Inferior parietal cortex (tissue), 1 donor: ENCODE measurements at regions not wholly inside any gene's neighbourhood (a gene's known extent, or its start where the extent isn't known, plus 50 kb on each side); places are given as distances from the start of the nearest gene placed in this dataset.
"Not testable (repeated sequence)": the region's sequence is repeated elsewhere in the genome, so short reads cannot be mapped to it uniquely, and the experiment has no call there.

Experiments used
- DNase-seq: peaks from one replicate; pipeline ENCODE4 v3.0.0-alpha.2; 2016; ENCODE audit errors: extremely low spot score

DNA sequence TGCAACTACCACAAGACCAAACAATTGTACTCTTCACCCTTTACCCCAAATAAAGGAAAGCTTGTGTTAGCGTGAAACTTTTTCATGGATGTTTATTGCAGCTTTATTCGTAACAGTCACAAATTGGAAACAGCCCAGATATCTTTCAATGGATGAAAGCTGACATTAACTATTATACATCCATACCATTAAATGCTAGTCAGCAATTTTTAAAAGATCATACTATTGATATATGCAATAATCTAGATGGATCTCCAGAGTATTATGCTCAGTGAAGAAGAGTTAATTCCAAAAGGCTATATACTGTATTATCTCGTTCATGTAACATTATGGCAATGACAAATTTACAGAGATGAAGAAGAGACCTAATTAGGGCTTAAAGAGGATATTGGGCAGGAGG is 1491.2 kb upstream of the CDH8 start:
- no peak for DNase-seq

DNA sequence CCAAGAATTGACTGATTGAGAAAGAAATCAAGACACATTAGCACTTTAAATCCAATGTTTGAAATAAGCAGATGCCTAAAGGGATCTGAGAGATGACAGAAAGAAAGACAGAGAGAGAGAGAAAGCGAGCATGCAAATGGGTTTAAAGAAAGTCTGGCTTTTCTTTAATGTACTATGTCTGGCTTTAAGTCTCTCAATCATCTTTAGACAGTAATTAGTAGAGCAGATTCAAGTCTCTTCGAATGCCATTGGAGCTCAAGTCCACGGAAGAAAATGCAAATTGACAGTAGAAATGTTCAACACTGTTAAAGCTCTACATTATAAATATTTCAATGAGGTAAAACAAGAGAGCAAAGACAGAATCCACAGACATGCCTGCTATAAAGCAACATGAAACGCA is 1480.2 kb upstream of the CDH8 start:
- no peak for DNase-seq

DNA sequence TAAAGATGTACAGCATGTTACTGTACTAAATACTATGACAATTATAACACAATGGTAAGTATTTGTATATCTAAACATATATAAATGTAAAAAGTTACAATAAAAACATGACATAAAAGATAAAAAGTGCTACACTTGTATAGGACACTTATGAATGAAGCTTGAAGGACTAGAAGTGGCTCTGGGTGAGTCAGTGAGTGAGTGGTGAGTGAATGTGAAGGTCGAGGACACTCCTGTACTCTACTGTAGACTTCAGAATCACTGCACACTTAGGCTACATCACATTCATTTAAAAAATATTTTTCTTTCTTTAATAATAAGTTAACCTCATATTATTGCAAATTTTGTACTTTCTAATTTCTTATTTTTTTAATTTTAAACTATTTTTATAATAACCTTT is 1476.7 kb upstream of the CDH8 start:
- no peak for DNase-seq

DNA sequence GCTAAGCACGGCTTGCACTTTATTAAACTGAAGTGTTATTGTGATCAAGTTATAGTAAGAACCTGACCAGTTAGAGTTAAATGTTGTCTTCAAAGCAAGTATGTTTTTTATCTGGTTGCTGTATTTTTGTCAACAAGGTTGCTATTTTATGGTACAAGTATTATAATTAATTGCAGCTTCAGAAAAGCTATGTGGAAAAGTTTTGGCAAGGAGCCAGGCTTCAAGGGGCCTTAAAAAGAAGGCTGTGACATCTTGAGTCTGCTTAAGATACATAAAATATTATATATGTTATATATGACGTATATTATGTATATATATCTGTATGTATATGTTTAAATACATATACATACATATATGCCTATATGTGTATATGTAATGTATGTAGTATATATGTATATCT is 1461.2 kb upstream of the CDH8 start:
- DNase-seq, result no peak

DNA sequence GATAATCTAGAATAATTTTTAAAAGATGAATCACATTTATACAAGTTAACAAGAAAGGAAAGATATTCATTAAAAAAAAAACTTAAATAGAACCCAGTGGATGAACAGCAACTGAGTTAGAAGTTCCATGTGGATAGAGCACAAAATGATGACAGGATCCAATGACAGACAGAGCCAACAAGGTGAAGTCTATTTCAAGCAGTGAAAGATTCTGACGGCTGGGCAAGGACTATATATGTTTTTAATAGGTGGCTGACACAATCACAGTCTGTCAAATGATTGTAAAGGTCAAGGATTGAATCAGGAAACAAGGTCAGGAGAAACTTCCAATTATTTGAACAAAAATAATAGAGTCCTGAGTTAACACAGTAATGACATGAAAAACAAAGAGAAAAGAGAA is 1460.0 kb upstream of the CDH8 start:
- no peak for DNase-seq

DNA sequence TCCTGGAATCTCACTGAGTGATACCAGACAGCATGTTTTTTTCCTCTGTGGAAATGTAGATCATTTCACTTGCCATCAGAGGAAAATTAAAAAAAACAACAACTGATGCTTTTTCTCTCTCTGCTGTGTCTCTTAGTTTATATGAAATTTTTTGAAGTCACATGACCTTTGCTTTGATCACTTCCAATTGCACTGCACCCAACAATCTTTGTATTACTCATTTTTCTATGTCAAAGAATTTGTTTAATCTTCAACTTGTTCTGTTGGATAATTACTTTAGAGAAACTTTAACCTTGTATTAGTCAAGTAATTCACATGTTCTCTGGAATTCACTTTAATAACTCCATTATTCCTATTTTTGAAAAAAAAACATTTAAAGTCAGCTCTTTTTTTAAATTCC is 1452.7 kb upstream of the CDH8 start:
- DNase-seq, result no peak

DNA sequence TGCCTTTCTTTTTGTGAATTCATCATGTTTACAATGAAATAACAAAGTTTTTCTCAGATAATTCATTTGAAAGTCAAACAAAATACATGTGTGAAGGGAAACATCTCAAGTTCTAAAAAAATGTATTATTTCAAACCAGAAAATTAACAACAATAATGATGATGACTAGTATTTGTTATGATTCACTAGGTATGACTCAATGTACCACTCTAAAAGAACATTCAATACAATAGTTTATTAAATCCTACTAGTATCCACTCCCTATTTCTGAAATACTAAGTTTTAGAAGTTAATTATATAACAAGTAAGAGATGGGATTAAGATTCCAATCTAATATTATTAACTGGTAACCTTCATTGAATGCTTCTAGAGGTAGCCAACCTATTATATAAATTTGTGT is 1444.8 kb upstream of the CDH8 start:
- no peak for DNase-seq

DNA sequence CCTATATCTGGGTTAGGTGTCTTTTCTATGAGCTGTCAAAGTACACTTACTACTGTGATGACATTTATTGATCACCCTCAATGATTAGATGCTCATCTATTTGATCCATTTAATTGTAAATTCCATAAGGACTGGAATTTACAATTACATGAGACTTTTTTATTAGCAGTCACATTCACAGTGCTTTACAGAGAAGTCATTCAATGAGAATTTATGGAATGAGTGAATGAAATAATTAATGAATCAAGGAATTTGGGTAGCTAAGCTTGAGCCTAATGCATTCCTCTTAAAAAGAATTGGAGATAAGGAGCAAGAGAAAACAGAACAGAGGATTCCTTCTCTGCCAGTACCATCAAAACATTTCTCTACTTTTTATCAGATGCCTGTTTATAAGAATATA is 1437.5 kb upstream of the CDH8 start:
- DNase-seq, result no peak

DNA sequence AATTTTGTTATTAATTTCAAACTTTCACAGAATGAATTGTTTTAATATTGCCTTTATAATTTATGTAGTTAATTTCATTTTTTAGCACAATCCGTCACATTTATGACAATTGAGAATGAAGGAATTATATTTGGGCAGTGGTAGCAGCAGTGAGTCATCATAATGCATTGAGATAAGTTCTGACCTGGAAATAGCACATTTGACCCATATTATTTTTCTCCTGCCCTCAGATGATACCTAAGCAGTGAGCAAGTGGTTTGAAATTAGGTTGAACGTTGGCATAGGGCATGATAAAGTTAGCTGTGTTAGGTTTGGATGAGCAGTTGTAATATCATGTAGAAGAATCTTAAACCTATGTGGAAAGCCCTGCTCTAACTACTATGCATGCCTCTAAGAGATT is 1431.3 kb upstream of the CDH8 start:
- DNase-seq, result no peak

DNA sequence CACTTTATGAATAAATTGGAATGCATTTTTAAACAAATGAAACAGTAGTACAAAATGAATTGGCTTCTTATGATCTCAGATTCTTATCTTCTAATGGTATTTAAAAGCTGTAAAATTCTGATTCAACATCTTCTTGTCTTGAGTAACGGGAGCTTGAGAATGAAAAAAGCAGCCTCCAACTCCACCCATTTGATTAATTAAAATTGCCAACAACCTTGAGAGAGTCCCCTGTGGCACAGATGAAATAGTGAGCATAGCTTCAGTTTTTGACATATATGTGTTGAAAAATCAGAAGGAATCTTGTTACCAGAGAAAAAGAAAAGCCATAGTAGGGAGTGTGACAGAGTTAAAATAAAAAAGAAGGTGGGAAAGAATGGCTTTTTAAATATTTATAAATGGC is 1426.1 kb upstream of the CDH8 start:
- no peak for DNase-seq

DNA sequence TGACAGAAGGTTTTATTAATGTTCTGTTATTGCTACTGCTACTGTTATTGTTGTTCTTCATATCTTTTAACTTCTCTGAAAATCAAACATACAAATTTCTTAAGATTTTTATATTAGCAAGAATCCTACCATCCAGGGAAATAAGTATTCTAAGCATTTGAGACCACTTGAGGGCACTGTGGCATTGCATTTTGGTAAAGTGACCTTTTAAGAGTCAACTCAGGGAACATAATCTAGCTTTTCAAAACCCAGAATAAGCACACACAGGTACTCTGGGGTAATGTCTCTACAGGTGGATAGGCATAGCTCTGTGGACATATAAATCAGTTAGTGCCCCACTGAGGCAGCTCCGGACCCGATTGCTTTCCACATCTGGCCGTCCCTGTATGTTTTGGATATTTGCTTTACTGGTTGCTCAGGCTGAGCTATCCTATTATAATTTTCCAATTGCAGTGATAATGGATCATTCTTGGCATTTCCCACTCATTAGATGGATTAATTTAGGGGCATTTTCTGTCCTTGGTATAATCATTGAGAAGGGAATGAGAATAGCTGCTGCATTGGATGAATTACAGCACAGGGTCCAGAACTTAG is 1425.1 kb upstream of the CDH8 start:
- peak; percentile 73 for DNase-seq

DNA sequence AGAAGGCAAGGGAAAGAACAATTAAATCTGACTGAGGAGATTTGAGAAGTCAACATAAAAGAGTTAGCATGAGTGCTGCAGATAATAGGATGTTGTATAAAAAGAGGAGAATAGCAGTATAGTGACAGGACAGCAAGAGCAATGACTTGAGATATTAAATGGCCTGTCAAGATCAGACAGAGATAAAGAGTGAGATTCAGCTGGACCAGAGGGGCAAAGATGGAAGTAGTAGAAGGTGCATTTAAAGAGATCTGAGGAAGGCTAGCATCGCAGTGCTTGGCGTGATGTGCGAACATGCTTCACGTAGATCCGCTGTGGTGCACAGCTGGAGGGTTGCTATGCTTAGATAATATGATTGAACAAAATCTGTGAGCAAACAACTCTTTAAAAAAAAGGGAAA is 1422.6 kb upstream of the CDH8 start:
- DNase-seq, result no peak

DNA sequence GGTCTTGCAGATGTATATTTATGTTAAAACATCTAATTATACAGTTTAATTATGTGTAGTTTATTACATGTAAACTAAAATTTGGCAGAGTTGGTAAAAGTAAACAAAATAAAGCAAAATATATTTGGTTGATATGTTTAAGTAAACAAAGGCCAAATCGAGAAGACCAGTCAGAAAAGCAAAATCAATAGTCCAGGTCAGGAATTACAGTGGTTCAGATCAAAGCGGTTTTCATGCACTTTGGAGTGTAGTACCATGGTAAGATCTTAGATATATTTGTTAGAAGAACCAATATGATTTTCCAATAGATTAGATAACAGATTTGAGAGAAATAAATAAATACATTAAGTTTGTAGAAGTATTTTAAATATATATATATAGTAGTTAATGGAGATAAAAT is 1421.6 kb upstream of the CDH8 start:
- DNase-seq, result no peak

DNA sequence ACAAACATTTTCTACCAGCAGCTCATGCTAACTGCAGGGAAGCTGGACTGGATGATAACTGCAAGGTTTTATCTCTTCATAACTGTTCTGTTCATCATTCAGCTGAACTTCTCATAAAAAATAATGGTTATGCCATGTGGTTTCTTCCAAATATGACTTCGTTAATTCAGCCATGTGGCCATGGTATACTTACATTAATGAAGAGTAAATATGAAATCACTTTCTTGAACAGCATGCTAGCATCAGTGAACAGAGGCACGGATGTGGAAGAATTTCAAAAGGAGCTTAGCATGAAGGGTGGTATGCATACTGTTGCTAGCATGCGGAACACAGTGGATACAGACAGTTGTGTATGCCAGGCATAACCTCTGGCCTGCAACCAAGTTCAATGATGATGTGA is 1417.0 kb upstream of the CDH8 start:
- DNase-seq, result no peak

DNA sequence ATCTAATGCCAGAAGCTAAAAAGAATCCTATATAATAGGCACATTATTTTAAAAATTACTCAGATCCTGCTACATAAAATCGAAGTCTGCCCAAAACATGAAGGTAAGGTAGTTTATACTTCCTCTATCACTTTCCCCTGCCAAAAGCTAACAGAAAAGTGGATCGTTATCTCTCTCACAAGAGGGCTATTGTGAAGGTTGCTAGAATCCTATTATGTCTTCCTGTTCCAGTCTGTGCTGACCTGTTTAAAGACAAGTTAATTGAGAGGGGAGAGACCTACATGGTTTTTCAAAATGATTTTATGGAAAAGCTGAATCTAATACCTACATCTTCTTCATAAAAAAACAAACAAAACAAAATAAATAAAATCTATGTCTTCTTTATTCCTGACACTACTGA is 1410.9 kb upstream of the CDH8 start:
- DNase-seq, result no peak

DNA sequence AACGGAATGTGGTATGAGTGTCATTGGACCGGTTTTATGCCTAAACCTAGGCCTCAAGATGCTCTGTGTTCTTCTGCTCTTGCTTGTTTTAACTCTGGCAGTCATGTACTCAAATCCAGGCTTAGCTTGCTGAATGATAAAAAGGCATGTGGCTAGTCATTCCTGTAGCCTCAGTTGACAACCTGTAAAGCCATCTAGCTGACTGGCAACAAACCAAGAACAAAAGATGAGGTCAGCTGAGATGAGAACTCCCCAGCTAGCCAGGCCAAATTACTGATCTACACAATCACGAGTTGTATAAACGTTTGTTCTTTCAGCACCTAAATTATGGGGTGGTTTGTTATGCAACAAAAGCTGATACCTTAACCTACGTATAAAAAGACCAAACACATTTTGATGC is 1406.0 kb upstream of the CDH8 start:
- DNase-seq, result no peak

DNA sequence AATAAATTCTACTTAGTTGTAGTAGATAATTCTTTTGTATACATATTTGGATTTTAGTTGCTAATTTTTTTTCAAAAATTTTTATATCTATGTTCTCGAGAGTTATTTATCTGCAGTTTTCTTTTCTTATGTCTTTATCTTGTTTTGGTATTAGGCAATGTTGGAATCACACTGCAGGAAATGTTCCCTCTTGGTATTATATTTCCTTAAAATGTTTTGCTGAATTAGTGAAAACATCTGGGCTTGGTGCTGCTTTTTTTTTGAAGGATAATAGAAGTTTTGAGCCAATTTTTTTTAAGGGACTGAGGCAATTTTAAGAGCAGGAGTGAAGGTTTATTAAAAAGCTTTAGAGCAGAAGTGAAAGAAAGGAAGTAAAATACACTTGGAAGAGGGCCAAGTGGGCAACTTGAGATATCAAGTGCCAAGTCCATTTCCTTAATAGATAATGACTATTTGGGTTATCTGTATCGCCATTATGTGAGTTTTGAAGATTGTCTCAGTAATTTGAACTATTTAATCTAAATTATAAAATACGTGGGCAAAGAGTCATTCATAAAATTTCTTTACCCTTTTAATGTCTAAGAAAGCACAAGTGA is 1390.1 kb upstream of the CDH8 start:
- DNase-seq, result no peak

DNA sequence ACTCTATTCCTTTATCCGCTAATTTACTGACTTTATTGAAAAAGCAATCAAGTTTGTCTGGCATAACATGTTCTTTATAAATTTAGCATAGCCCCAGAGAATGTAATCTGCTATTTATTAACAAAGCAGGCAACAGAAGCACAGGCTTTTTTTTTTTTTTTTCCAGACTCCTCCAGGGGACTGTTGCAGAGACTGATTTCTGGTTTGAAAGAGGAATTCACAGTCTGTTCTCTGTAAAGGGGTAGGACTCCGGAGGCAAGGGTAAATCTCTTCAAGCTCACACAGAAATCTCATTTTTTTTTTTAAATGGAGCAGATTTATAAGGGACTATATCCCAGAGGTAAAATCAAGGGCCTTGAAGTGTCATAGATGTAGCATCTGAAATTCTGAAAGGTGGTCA is 1386.5 kb upstream of the CDH8 start:
- no peak for DNase-seq

DNA sequence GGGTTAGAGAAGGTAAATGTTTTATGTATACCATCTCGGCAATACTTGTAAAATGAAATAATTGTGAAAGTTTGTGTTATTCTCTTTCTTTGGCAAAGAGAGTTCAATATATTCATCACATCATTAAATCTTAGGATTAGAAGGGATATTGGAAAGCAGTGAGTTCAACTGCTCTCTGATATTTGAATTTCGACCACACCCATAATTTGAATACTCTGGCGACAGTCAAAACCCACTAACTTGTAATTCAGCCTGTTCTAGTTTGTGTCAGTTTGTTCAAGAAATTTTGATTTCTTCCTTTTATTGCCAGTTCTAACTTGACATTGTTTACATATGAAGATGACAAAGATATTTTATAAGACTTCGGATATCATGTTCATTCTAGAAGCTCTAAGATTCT is 1380.5 kb upstream of the CDH8 start:
- no peak for DNase-seq

DNA sequence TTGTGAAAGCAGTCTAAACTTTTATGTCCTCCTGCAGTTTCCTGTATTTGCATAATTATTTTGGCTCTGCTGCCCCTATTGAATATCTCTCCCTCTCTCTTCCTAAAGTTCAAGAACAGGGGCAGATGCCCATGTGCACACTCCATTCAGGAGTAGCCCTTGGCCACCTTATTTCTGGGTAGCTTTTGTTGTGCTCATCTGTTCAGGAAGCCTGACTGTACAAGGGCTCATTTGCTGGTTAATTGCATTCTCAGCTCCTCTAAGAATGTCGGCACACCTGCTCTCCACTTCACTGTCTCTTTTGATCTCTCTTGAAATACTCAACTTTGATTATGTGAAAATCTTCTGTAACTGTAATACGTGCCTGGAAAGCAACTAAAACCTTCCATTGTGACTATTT is 1378.8 kb upstream of the CDH8 start:
- DNase-seq, result no peak

DNA sequence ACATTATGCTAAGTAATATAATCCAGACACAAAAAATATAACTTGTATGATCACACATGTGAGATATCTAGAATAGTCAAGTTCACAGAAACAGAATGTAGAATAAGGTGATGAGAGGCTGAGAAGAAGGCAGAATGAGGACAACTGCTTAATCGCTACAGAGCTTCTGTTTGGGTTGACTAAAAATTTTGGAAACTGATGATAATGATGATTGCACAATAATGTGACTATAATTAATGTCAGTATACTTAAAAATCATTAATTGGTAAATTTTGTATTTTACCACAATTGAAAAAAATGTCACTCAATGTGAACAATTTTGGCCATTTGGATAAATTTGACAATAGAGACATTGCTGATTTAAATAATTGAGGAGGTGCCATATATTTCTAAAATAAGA is 1374.4 kb upstream of the CDH8 start:
- DNase-seq, result no peak

DNA sequence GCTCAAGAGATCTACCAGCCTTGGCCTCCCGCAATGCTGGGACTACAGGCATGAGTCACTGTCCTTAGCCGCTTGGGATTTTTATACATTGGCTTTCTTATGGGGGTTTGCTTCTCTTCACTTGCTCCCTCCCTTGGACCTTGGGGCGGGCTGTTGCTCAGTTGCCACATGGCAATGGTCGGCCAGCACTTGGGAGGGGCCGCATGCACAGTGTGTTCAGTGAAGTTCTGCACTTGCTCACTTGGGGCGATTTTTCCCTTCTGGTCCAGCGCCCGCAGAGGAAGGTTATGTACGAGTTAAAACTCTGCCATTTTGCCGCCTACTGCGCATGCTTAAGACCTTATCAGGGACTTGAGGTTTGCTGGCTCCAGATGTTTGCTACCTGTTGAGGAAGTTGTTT is 1367.6 kb upstream of the CDH8 start:
- DNase-seq, result no peak

DNA sequence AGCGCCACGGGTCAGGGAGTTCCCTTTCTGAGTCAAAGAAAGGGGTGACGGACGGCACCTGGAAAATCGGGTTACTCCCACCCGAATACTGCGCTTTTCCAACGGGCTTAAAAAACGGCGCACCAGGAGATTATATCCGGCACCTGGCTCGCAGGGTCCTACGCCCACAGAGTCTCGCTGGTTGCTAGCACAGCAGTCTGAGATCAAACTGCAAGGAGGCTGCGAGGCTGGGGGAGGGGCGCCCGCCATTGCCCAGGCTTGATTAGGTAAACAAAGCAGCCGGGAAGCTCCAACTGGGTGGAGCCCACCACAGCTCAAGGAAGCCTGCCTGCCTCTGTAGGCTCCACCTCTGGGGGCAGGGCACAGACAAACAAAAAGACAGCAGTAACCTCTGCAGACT is 1352.0 kb upstream of the CDH8 start:
- DNase-seq, result not testable (repeated sequence)

DNA sequence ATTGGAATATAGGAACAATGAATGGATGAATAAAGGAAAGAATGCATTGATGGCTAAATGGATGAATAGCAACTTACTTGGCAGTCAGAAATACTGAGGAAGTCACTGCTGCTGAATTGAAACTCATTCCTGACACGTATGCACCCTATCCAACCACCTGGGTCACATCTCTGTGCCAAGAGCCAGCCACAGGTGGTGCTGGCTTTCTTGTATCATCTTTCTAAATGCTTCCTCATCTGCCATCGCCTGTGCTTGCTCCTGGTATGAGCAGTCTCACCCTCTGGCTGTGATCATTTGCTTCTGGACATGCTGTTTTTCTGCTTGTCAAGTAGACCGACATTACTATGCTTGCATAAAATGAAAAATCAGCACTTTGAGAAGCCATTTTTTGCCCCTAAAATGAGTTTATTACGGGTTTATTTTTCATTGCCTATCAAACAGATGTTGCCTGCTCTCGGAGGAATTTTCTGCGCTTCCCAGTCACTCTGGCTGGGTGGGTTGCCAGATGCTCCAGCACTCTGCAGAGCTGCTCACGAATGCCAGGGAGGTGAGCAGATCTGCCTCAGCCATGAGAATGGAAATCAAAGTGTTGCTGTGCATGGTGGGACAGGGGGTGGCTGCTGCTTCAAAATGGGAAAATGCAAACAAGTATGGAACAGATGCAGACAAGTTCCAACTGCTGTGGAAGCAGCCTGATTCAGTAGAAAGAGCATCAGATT is 1349.6 kb upstream of the CDH8 start:
- DNase-seq, result no peak
